H1 (cell line): ENCODE measurements at regions not wholly inside any gene's neighbourhood (a gene's known extent, or its start where the extent isn't known, plus 50 kb on each side); places are given as distances from the start of the nearest gene placed in this dataset.

ENCODE experiments used
- NANOG ChIP-seq: IDR thresholded peaks from 2 replicates; pipeline ENCODE4 v1.6.1; 2011; ENCODE audit warnings: low read length, low read depth, mild to moderate bottlenecking, inconsistent platforms; ENCODE audit not compliant: insufficient read depth, poor library complexity, severe bottlenecking

DNA sequence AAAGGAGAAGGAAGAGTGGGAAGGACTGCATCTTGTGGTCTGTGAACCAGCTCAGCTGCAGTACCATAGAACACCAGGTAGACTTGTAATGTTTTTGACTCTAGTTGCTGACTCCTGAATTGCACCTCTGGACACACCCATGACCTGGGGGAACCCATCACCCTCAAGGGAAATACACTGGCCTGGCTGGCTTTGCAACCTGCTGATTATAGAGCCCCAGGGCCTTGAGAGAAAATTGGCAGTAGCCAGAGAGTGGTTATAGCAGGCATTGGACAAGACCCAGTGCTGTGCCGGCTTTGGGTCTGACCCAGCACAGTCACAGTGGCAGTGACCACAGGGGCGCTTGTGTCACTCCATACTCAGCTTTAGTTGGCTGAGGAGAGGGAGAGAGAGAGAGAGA is 902.3 kb downstream of the GRID1 start (continued):
- no peak for TF ChIP-seq NANOG
